Erythroblast (primary cell): ENCODE measurements at regions not wholly inside any gene's neighbourhood (a gene's known extent, or its start where the extent isn't known, plus 50 kb on each side); places are given as distances from the start of the nearest gene placed in this dataset.

Experiments used
- GATA1 ChIP-seq: IDR thresholded peaks from 2 replicates; pipeline ENCODE4 v1.6.1; 2011; ENCODE audit warnings: low read depth, mild to moderate bottlenecking, control low read depth, low read length, moderate library complexity
- POLR2A ChIP-seq: IDR thresholded peaks from 2 replicates; pipeline ENCODE4 v1.6.1; 2011; ENCODE audit warnings: mild to moderate bottlenecking, low read length

DNA sequence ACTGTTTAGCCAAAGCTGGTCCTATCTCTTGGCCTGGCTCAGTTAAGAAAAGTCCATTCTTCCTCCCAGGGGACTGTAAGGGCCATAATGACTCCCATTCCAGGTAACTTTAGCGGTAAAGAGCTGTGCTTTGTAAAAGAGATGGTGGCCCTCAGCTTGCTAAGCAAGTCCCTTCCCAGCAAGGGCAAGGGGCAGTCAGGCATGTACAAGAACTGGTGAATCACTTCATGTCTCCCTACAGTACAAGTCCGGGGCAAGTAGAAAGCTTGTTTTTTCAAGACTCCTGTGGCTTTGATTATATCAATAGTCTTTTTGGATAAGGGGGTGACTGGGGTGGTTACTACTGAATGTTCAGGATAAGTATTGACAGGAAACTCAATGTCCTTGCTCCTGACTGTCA, 88.9 kb downstream of the SLC25A15 start:
- TF ChIP-seq POLR2A (no peak), GATA1 (no peak)
